CD4-positive, alpha-beta T cell treated with Interleukin-17A for 1 hour (primary cell): ENCODE measurements at regions not wholly inside any gene's neighbourhood (a gene's known extent, or its start where the extent isn't known, plus 50 kb on each side); places are given as distances from the start of the nearest gene placed in this dataset.
A peak's percentile ranks its signal among the peaks of the same experiment; 100 is the strongest.

Experiments
- DNase-seq: peaks from one replicate; pipeline ENCODE4 v3.0.0-alpha.2; 2020

GRCh38 chr1:193565971-193566577, 379.7 kb upstream of the B3GALT2 start:
- DNase-seq, result no peak

GRCh38 chr1:193562121-193562520, 375.7 kb upstream of the B3GALT2 start:
- DNase-seq, result no peak

DNA sequence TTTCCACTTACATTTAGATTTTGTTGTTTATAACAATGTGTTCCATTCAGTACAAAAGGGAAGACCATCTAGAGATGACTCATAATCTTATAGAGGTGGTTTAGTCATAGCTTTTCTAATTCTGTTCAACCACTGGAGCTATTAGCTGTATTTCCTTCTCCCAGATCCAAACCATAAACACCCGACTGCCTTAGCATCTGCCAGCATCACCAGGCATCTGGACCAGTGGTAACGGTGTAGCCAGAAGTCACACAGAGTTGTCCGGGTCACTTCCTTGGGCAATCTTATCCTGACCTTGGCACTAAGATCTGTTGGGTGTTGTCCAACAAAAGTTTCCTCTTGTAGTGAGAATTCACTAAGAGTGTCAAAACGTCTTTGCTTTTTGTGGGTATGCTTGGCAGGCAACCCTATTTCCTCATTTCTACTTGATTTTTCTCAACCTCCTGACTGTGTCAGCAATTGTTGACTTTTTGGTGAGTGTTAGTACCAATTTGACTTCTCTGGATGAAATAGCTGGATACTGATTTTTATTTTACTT, 372.1 kb upstream of the B3GALT2 start:
- DNase-seq, result no peak

DNA sequence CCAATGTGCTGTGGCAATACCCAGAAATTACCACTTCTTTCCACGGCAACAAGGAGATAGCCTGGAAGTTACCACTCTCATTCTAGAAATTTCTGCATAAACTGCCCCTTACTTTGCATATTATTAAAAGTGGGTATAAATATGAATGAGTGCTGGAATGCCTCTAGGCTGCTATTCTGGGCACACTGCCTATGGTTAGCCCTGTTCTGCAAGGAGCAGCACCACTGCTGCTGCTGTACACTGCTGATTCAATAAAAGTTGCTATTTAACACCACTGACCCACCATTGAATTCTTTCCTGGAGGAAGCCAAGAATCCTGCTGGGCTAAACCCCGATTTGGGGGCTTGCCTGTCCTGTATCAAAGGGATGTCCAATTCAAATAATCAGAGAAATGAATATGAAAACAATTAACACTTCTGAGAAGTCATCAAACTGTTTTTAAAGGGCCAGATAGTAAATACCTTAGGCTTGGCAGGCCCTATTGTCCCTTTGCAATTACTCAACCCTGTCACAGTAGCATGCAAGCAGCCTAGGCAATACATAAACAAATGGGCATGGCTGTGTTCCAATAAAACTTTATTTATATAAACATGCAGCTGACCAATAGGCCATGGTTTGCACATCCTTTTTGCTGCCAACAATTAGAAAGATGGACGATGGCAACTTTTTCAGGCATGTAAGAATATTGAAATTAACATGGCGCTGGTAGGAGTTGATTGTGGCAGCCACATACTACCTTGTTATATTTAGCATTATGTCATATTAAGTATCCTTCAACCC, 369.4 kb upstream of the B3GALT2 start:
- no peak for DNase-seq

GRCh38 chr1:193553564-193553963, 367.2 kb upstream of the B3GALT2 start:
- DNase-seq, result no peak

GRCh38 chr1:193552274-193552673, 365.9 kb upstream of the B3GALT2 start:
- DNase-seq, result no peak

DNA sequence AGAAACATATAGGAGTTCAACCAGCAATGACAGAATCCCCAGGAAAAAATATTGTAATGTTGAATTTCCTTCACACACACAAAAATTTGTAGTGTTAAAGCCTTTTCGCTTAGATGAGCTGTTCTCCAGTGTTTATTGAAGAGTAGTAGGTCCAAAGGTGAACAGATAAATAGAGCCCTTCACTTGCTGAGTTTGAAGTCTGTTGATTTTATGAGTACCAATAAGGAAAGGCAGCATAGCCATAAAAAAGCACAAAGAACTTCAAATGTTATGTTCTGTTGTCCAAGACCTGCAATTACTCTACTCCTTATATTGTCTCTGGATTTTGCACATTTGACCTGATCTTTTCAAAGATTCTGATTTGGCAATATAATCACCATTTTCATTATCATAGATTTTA, 362.7 kb upstream of the B3GALT2 start:
- no peak for DNase-seq

GRCh38 chr1:193545171-193545570, 358.8 kb upstream of the B3GALT2 start:
- DNase-seq, result no peak

DNA sequence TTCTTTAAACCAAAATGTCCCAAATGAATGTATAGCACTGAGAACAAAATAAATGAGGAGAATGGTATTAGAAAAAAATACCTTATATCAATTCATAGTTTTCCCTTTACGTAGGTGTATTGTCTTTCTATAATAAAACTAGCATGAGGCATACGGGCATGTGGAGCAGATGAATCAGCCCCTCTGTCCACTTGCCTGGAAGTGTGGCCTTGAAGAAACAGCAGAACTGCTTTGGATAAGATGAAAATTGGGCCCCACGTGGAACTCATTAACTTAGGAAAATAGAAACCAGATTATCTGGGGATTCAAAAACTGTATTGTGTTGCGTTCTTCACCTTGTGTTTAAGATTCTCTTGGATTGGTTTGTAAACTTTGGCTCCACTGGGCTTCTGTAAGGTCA, 356.8 kb upstream of the B3GALT2 start:
- no peak for DNase-seq

DNA sequence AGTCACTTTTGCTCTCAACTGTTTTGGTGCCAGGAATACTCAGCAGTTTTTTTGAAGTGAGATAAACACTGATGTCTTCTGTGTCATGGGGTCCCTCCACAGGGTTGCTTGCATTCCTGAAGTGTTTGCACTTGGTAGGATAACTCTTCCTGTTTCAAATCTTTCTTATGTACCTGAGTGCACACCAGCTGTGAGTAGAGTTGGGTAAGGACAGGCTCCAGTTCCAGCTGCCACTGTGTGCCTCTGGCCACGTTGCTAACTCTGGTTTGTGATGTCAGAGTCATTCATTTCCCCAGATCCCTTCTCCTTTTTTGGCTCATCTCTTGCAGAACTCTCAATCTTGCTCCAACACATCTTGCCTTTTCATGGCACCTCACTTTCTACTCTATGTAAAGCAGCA, 356.3 kb upstream of the B3GALT2 start:
- DNase-seq, result no peak

DNA sequence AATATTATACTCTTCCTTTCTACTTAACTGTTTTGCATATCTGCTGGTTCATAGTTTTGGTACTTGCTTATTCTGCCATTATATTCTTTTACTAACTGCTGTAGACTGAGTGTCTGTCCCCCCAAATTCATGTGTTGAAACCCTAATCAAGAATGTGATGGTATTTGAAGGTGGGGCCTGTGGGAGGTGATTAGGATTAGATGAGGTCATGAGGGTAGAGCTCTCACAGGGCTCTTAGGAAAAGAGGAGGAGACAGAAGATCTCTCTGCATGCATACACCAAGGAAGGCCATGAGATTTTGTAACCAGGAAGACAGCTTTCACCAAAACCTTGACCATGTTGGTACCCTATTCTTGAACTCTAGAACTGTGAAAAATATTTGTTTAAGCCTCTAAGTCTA, 354.1 kb upstream of the B3GALT2 start:
- DNase-seq, result peak; percentile 55

DNA sequence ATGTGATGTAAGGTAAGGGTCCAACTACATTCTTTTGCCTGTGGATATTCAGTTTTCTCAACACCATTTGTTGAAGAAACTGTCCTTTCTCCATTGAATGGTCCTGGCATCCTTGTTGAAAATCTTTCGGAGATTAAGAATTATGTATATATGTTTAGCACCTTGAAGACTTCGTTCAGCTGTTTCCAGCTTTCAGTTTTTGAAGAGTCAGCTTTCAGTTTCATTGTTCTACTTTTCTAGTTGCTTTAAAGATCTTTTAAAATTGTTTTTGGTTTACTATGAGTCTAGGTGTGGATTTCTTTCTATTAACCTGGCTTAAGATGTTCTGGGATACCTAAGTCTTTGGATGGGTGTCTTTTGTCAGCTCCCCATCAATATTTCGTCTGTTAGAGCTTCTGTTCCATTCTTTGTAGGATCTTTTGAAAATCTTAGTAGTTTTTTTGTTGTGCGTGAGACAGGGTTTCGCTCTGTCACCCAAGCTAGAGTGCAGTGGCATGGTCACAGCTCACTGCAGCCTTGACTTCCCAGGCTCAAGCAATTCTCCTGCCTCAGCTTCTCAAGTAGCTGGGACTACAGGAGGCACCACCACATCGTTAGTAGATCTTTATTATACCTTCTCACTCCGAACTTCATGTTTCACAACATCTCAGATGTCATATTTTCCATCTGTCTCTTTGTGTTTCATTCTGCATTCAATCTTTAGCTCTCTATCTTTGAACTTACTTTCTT, 353.5 kb upstream of the B3GALT2 start:
- peak; percentile 40 for DNase-seq

- peak; percentile 45 for DNase-seq
Measured at GRCh38 chr1:193538680-193539079, 352.3 kb upstream of the B3GALT2 start.

- no peak for DNase-seq
Measured at GRCh38 chr1:193538003-193538354, 351.6 kb upstream of the B3GALT2 start.

GRCh38 chr1:193537266-193538002, 351.0 kb upstream of the B3GALT2 start:
- DNase-seq, result peak; percentile 73

DNA sequence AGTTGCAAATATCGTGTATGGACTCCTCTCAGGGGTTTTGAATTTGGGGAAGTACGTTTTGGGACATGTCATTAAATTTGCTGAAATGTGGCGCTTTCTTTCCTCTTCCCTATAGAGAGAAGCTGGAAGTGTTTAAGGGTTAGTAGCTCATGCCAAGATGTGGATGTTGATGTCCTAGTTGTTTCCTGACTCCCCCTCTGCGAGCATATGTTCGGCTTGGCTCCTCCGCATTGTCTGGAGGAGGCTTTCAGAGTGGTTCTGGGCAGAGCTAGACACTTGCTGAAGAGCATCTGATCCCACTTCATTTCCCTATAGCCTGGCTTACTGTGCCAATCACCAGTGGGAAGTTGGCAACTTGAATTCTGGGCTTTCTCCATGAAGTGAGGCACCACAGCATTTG, 347.4 kb upstream of the B3GALT2 start:
- DNase-seq, result no peak

DNA sequence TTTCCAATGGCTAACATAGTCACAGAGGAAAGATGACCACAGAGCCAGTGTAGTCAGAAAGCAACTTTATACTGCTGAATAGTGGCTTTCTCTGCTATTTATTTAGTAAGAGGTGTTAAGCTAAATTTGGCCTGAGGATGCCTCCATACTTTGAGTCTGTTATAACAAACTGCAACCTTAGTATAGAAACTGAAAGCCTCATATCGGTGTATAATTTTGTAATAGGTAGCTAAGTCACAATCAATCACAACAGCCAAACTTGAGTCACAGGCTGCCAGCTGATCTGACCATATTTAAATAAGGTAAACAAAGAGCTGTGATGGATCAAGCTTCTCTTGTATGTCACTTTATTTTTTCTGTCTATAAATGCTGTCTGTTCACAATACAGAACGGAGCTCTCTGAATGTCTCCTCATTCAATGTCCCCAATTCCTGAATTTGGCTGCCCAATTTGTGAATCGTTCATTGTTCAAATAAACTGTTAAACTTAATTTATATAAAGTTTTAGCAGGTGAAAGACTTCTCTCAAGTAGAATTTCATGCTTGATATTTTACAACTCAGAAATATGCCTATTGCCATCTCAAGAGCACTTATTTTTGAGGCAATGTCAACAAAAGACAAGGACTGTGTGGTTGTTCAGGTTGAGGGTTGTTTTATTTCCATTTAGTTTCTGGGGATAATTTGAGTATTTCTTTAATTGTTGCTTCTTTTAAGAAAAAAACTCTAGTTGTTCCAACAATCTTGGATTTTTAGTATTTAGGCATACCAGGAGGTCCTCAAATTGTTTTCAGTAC, 339.7 kb upstream of the B3GALT2 start:
- peak; percentile 13 for DNase-seq

- DNase-seq, result no peak
Measured at GRCh38 chr1:193525411-193525810, 339.0 kb upstream of the B3GALT2 start.

GRCh38 chr1:193524616-193525015, 338.2 kb upstream of the B3GALT2 start:
- no peak for DNase-seq

DNA sequence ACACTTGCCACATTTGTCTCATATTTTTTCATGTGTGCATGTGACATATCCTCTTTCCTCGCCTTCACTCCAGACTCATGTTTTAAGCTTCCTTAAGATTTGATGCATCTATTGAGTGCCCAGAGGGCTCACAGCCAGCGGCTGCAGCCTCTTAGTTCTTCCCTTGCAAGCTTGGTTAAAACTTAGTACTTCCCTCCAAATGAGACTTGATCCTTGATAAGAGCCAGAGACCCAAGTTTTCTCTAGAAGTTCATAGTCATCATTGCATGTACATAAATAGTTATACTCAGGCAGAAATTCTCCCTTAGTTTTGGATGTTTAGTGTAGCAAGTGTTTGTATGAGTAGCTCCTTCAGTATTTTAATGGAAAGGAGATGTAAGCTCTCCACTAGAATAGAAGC, 337.6 kb upstream of the B3GALT2 start:
- no peak for DNase-seq

DNA sequence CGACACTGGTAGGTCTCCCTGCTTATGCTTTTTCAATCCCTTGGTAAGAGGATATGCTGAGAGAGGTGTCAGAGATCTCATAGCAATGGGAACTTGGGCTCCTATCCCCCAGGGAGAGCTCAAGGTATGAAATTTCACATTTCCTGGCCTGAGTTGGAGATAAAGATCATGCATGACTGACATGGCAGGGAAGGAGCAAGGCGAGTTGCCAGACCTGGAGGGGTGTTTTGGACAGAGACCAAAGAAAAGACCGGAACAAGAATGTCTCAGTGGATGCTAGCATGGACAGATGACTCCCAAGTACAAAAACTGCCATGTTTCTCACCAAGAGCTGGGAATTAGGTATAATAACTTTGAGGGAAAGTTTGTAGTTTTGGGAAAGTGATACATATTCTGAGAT, 334.1 kb upstream of the B3GALT2 start:
- DNase-seq, result no peak

DNA sequence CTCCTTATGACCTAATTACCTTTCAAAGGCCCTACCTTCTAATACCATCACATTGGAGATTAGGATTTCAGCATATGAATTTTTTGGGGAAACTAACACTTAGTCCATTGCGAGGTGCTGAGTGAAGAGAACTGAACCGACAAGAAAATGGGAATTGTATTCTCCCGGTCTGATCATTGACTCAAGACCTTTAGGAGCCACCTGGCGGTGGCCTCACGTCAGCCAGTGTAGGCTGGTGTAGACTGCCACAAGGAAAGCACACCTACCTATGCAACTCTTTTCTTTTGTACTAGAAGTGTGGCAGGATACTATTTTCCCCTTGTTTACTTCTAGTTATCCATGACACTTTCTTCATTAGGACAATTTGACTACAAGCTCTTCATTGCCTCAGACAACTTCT, 333.5 kb upstream of the B3GALT2 start:
- no peak for DNase-seq
